AG09319 (cell line): ENCODE measurements at regions not wholly inside any gene's neighbourhood (a gene's known extent, or its start where the extent isn't known, plus 50 kb on each side); places are given as distances from the start of the nearest gene placed in this dataset.
"Not testable (repeated sequence)": the region's sequence is repeated elsewhere in the genome, so short reads cannot be mapped to it uniquely, and the experiment has no call there.

Experiments
- DNase-seq: peaks from one replicate; pipeline ENCODE4 v3.0.0-alpha.2; 2010; ENCODE audit warnings: low read depth; ENCODE audit errors: extremely low read depth
- CTCF ChIP-seq: IDR thresholded peaks from 2 replicates; pipeline ENCODE4 v1.5.1; 2011; ENCODE audit warnings: low read depth, mild to moderate bottlenecking, inconsistent platforms, low read length, moderate library complexity

GRCh38 chr7:7035851-7036250 lies 146.5 kb upstream of the C1GALT1 start:
- TF ChIP-seq CTCF, result no peak
- DNase-seq, result no peak

GRCh38 chr7:7042286-7042893 lies 140.0 kb upstream of the C1GALT1 start:
- not testable (repeated sequence) for DNase-seq

GRCh38 chr7:7044806-7045205 lies 137.5 kb upstream of the C1GALT1 start:
- TF ChIP-seq CTCF, result no peak
- no peak for DNase-seq

DNA sequence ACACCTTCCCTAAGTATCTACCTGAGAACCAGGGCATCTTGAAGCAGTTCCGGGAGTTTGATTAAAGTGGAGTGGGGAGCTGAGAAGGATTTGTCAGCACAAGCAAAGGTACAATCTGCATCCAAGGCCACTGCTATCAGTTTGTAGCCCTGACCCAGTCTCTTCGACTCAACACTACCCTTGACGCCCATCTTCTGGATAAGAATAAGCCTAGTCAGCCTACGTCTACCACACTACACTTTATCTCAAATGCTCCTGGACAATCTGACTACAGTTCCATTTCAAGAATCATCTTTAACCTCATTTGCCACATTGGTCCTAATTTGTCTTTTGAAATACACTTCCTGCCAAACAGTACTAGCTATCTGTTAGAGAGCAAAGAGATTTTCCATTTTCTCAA lies 134.1 kb upstream of the C1GALT1 start:
- no peak for TF ChIP-seq CTCF
- no peak for DNase-seq

GRCh38 chr7:7051206-7051877 lies 131.0 kb upstream of the C1GALT1 start:
- TF ChIP-seq CTCF, result no peak
- no peak for DNase-seq

DNA sequence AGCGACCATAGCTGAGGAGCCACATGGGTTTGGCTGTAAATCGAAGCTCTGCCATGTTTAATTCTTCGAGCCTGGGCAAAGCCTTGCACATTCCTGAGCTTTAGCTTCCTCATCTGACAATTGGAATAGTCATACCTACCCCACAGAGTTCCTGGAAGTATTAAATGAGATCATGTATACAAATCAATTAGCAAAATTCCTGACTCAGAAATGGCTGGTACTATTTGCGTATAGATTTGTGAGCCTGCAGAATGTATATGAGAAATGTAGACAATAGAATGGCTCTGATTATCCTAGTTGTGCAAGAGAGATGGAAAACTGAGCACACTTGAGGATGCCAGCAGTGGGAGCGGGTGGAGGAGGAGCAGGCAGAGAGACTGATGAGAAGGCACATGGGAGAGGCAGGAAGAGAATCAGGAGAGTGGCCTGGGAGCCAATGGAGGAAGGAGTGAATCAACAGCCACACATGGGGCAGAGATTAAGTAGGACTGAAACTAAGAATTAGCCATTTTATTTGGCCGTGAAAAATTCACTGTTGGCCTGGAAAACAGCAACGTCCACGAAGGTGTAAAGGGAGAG lies 128.0 kb upstream of the C1GALT1 start:
- no peak for DNase-seq
- TF ChIP-seq CTCF, result no peak

- TF ChIP-seq CTCF, result no peak
These were observed 121.3 kb upstream of the C1GALT1 start for GRCh38 chr7:7060828-7061599.

More at GRCh38 chr7:7060828-7061599, 121.3 kb upstream of the C1GALT1 start:
- DNase-seq, result no peak
